ENCODE measurements at regions not wholly inside any gene's neighbourhood (a gene's known extent, or its start where the extent isn't known, plus 50 kb on each side); places are given as distances from the start of the nearest gene placed in this dataset.

DNA sequence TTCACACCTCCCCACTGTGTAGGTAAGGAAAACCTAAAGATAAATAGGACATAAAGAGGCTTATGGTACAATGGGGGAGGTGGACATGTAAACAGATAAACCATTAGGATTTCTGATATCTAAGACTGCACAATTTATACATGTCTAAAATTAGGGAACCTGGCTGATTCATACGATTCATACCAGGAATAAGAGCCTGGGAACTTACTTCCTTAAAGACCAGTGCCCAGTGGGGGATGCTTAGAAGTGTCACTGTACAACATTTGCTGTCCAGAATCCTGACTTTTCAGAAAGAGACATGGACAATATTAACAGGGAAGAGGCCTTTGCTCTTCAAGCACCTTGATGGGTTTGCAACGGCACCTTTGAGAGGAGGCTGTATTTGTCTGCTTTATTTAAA lies 116.8 kb upstream of the KIT start:
- CTCF ChIA-PET = no interaction called here
- H3K27ac Mint-ChIP-seq (ENCODE audit: low read depth, unreplicated experiment) = no peak overlapping the region

GRCh38 chr4:54541426-54542118 lies 116.2 kb upstream of the KIT start:
- DNase-seq (ENCODE audit: unreplicated experiment) = no peak
- H3K4me3 Mint-ChIP-seq (ENCODE audit: unreplicated experiment) = no peak overlapping the region
- no peaks in the 10 kb centered on the region for H3K27me3 Mint-ChIP-seq (ENCODE audit: insufficient read depth, unreplicated experiment)
- no TSS peak for BruUV-seq (replicated peaks)
- no peak for TF ChIP-seq CTCF (IDR thresholded peaks at IDR 0.05; ENCODE audit: unreplicated experiment)
- H3K36me3 Mint-ChIP-seq (ENCODE audit: insufficient read depth, unreplicated experiment) = no peaks in the 10 kb centered on the region
- CTCF ChIA-PET = no interaction called here
- intact Hi-C loops (cut with micrococcal nuclease) = no loop called here
- H3K9me3 Mint-ChIP-seq (ENCODE audit: unreplicated experiment) = no peaks in the 10 kb centered on the region
- POLR2A ChIA-PET = no interaction called here
- H3K4me1 Mint-ChIP-seq (ENCODE audit: insufficient read depth, unreplicated experiment) = peaks cover 11% of the 10 kb centered on the region
- no peak overlapping the region for H3K27ac Mint-ChIP-seq (ENCODE audit: low read depth, unreplicated experiment)

More for the DNA sequence above, 116.8 kb upstream of the KIT start:
- no TSS peak for BruUV-seq (replicated peaks)
- intact Hi-C loops (cut with micrococcal nuclease) = no loop called here
- POLR2A ChIA-PET = no interaction called here
- DNase-seq (ENCODE audit: unreplicated experiment) = no peak
- no peaks in the 10 kb centered on the region for H3K9me3 Mint-ChIP-seq (ENCODE audit: unreplicated experiment)
- H3K4me3 Mint-ChIP-seq (ENCODE audit: unreplicated experiment) = no peak overlapping the region
- H3K36me3 Mint-ChIP-seq (ENCODE audit: insufficient read depth, unreplicated experiment) = no peaks in the 10 kb centered on the region
- peaks cover 8% of the 10 kb centered on the region for H3K4me1 Mint-ChIP-seq (ENCODE audit: insufficient read depth, unreplicated experiment)
- no peak for TF ChIP-seq CTCF (IDR thresholded peaks at IDR 0.05; ENCODE audit: unreplicated experiment)
- no peaks in the 10 kb centered on the region for H3K27me3 Mint-ChIP-seq (ENCODE audit: insufficient read depth, unreplicated experiment)

GRCh38 chr4:54542119-54542438 lies 115.7 kb upstream of the KIT start:
- no peak for TF ChIP-seq CTCF (IDR thresholded peaks at IDR 0.05; ENCODE audit: unreplicated experiment)
- POLR2A ChIA-PET = no interaction called here
- BruUV-seq (replicated peaks) = no TSS peak
- Mint-ChIP-seq H3K36me3 (ENCODE audit: insufficient read depth, unreplicated experiment) (no peaks in the 10 kb centered on the region), H3K4me1 (ENCODE audit: insufficient read depth, unreplicated experiment) (peaks cover 11% of the 10 kb centered on the region), H3K4me3 (ENCODE audit: unreplicated experiment) (no peak overlapping the region), H3K9me3 (ENCODE audit: unreplicated experiment) (no peaks in the 10 kb centered on the region), H3K27me3 (ENCODE audit: insufficient read depth, unreplicated experiment) (no peaks in the 10 kb centered on the region), H3K27ac (ENCODE audit: low read depth, unreplicated experiment) (no peak overlapping the region)
- CTCF ChIA-PET = no interaction called here
- no peak for DNase-seq (ENCODE audit: unreplicated experiment)
- intact Hi-C loops (cut with micrococcal nuclease) = no loop called here

DNA sequence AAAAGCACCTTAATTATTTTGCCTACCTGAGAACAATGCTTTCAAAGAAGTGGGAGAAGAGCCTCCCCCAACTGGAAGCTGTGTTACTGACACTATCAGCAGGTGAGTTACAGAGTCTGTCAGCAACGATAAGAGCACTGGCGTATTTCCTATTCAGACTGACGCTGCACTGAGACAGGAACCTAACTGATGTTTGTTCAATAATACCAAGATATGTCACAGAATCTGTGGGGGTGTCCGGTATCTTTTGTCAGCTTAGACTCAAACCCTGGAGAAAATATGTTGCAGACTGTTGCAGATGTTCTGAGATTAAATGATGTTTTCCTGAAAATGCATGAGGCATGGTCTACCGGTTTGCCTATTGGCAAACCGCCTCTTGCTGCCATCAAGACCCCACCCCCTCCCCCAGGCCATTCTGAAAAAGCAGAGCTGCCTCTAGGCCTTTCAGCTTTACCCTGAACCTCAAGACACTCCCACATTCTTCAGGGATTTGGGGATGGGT lies 115.2 kb upstream of the KIT start:
- no peak for DNase-seq (ENCODE audit: unreplicated experiment)
- no TSS peak for BruUV-seq (replicated peaks)
- no peak for TF ChIP-seq CTCF (IDR thresholded peaks at IDR 0.05; ENCODE audit: unreplicated experiment)
- Mint-ChIP-seq H3K27me3 (ENCODE audit: insufficient read depth, unreplicated experiment) (no peaks in the 10 kb centered on the region), H3K4me3 (ENCODE audit: unreplicated experiment) (no peak overlapping the region), H3K4me1 (ENCODE audit: insufficient read depth, unreplicated experiment) (peaks cover 11% of the 10 kb centered on the region), H3K27ac (ENCODE audit: low read depth, unreplicated experiment) (no peak overlapping the region), H3K9me3 (ENCODE audit: unreplicated experiment) (no peaks in the 10 kb centered on the region), H3K36me3 (ENCODE audit: insufficient read depth, unreplicated experiment) (no peaks in the 10 kb centered on the region)
- CTCF ChIA-PET = no interaction called here
- intact Hi-C loops (cut with micrococcal nuclease) = no loop called here
- POLR2A ChIA-PET = interaction anchor here (0.6 kb wide), 1 partner anchor 1902 kb away, joined by 4 read pairs; no protein-coding TSS in a partner anchor
